Kidney (tissue), 13 donors: ENCODE measurements at regions not wholly inside any gene's neighbourhood (a gene's known extent, or its start where the extent isn't known, plus 50 kb on each side); places are given as distances from the start of the nearest gene placed in this dataset.

Experiments used
- DNase-seq, 5 donors: peaks; one replicate each; pipeline ENCODE4 v3.0.0-alpha.2; 2013 to 2020
- FAIRE-seq: peaks from 2 replicates; lab custom pipeline; 2012; peaks lifted over from hg19 to GRCh38; lab: Jason Lieb, UNC
- H3K27ac ChIP-seq, 2 donors: one replicate each; pipeline ENCODE4 v1.7.0; 2013; ENCODE audit warnings: low read depth in 2 of 2, low read length in 2 of 2, inconsistent platforms in 1 of 2
- H3K27me3 ChIP-seq: one replicate; pipeline ENCODE4 v1.7.1; 2013; ENCODE audit warnings: low read length, inconsistent platforms; ENCODE audit not compliant: control insufficient read depth, insufficient read depth
- H3K36me3 ChIP-seq, 3 donors: one replicate each; pipeline versions ENCODE4 v1.7.0 to v1.7.1; 2013; ENCODE audit warnings: low read length in 3 of 3, control low read depth in 1 of 3, inconsistent platforms in 1 of 3; ENCODE audit not compliant: insufficient read depth in 3 of 3, control insufficient read depth in 2 of 3
- H3K4me1 ChIP-seq, 3 donors: one replicate each; pipeline versions ENCODE4 v1.7.0 to v1.7.1; 2013; ENCODE audit warnings: low read length in 3 of 3, inconsistent platforms in 1 of 3, low read depth in 1 of 3; ENCODE audit not compliant: control insufficient read depth in 2 of 3, insufficient read depth in 2 of 3
- H3K4me3 ChIP-seq, 3 donors: one replicate each; pipeline versions ENCODE4 v1.7.0 to v1.8.1; 2013; ENCODE audit warnings: low read length in 3 of 3, control low read depth in 1 of 3, inconsistent platforms in 1 of 3
- H3K9ac ChIP-seq, 3 donors: one replicate each; pipeline versions ENCODE4 v1.7.0 to v1.7.1; 2013; ENCODE audit warnings: low read length in 3 of 3, control low read depth in 1 of 3, inconsistent platforms in 1 of 3
- H3K9me3 ChIP-seq, 3 donors: one replicate each; pipeline versions ENCODE4 v1.7.0 to v1.7.1; 2013; ENCODE audit warnings: low read length in 3 of 3, control low read depth in 1 of 3, inconsistent platforms in 1 of 3; ENCODE audit not compliant: control insufficient read depth in 2 of 3, insufficient read depth in 1 of 3
- CTCF ChIP-seq: IDR thresholded peaks from 3 replicates; pipeline ENCODE4 v1.5.1; 2012; ENCODE audit warnings: mild to moderate bottlenecking, moderate library complexity, borderline replicate concordance; ENCODE audit not compliant: insufficient read depth; ENCODE audit errors: extremely low read depth
- intact Hi-C: fragments of 100-400 bp; cut with DNase I; formaldehyde crosslinking; loops from one replicate; pipeline ENCODE4 v1.11.1; 2022
- donor health status: control.
- donor health status: control.
- donor health status: control.
- donor health status: control.
- donor health status: control.
- donor health status: DM: yes; HTN: yes; CAD: no.
- donor health status: Normal renal cell carcinoma (clear cell type).

DNA sequence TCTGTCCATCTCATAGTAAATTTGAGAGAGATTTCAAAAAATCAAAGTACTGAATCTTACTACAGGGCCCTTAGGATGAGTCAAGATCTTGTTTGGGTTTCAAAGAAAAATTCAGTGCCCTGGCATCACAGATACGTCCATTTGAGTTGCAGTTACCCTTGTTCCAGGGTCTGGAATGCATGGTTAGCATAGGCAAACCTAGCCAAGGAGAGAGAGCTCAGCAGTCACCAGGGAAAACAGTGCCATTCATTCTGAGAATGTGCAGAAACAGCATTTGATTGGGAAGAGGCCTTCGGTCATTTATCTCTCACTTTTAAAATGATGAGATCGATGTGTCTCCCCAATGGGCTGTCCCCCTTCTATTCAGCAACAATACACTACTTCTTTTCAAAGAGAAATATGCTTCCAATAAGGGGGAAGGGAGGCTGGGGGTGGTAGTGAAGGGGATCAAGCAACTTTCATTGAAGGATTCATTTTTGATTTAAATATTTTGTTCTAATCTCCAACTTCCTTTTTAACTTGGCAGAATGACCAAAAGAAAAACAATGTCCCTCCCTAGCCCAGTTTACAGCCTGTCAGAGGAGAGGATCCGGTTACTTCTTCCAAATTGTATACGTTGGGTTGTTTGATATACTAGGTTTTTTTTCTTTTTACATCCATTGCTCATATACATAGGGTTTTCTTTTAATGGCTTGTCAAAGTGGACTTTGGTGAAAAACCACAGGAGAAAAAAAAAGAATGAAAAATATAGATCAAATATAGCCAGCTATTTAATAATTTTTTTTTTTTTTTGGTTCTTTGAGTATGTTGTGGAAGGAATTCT is 491.1 kb downstream of the CCDC171 start:
- Histone ChIP-seq H3K9ac (no peak overlapping the region), H3K4me1 (peaks cover 0 to 13% (median 2%) of the 10 kb centered on the region in 3 donors), H3K4me3 (no peak overlapping the region), H3K9me3 (no peaks in the 10 kb centered on the region), H3K27ac (no peak overlapping the region), H3K36me3 (no peaks in the 10 kb centered on the region), H3K27me3 (no peaks in the 10 kb centered on the region)
- peak in 2 of 5 donors; percentile 67 to 88 for DNase-seq
- FAIRE-seq: no peak
- intact Hi-C loops: no loop called here
- TF ChIP-seq CTCF: no peak

DNA sequence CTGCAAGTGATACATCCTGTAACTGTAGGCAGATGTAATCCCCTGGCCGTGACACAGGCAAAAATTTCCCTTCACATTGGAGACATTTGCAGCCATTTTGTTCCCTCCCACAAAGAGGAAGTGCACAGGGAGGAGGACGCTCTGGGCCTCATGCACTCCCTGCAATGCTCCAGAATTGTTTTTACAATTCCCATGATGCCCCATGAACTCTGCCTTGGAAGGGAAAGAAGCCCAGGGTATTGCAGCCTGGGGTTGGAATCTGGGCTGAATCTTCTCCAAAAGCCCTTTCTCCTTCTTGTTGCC is 491.7 kb downstream of the CCDC171 start:
- no peak for TF ChIP-seq CTCF
- no peak overlapping the region for H3K4me3 ChIP-seq
- H3K27ac ChIP-seq: no peak overlapping the region
- DNase-seq (peak in 2 of 5 donors; percentile 58 to 74), FAIRE-seq (no peak)
- no peaks in the 10 kb centered on the region for H3K9me3 ChIP-seq
- no peak overlapping the region for H3K9ac ChIP-seq
- no peaks in the 10 kb centered on the region for H3K27me3 ChIP-seq
- intact Hi-C loops: no loop called here
- H3K36me3 ChIP-seq: no peaks in the 10 kb centered on the region
- peaks cover 0 to 9% (median 0%) of the 10 kb centered on the region in 3 donors for H3K4me1 ChIP-seq

DNA sequence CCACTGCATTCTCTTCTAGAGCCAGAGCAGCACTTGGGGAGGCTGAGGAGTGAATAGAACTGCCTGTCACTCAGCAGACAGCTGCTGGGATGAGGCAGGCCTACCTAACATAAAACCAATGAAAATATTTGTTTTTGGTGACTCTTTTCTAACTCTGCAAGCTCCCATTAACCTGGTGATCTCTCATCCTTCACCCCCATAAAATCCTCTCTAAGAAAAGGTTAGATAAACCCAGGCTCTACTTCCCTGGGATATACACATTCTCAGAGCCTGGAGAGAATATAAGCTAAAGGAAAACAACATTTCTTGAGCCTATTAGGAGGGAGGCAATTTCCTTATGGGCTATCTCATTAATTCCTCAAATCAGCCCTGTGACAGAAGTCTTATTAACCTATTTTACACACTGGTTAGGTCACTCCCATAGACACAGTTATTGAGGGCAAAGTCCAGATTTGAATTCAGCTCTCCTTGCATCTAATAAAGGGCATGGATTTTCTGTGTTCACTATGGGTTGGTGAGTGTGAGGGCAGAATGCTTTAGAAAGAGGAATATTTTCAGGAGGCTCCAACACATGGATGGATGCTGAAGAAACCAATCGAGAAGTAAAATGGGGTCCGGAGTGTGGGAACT is 492.9 kb downstream of the CCDC171 start:
- intact Hi-C loops: no loop called here
- TF ChIP-seq CTCF: no peak
- no peaks in the 10 kb centered on the region for H3K9me3 ChIP-seq
- no peaks in the 10 kb centered on the region for H3K27me3 ChIP-seq
- H3K9ac ChIP-seq: no peak overlapping the region
- H3K4me1 ChIP-seq: peaks cover 0 to 9% (median 0%) of the 10 kb centered on the region in 3 donors
- FAIRE-seq (no peak), DNase-seq (peak in 3 of 5 donors; percentile 45 to 55 (median 52))
- H3K27ac ChIP-seq: no peak overlapping the region
- no peaks in the 10 kb centered on the region for H3K36me3 ChIP-seq
- H3K4me3 ChIP-seq: no peak overlapping the region
